RWPE1 (cell line): ENCODE measurements at regions not wholly inside any gene's neighbourhood (a gene's known extent, or its start where the extent isn't known, plus 50 kb on each side); places are given as distances from the start of the nearest gene placed in this dataset.

ENCODE experiments used
- CTCF ChIA-PET: fragments of 350-600 bp; sonication (Branson Sonifier 250); formaldehyde crosslinking; extraction: SDS; loops from one replicate; lab custom pipeline; 2021; lab: Yijun Ruan, JAX
- POLR2A ChIA-PET: fragments of 400-600 bp; formaldehyde crosslinking; extraction: SDS; loops from one replicate; lab custom pipeline; 2020; ENCODE audit warnings: antibody characterized with exemption; ENCODE audit not compliant: low non-redundant PET; lab: Yijun Ruan, JAX
- DNase-seq: peaks from one replicate; pipeline ENCODE4 v3.0.0; 2012; ENCODE audit warnings: low spot score
- H3K27ac ChIP-seq: fragments of 450-650 bp; 2 replicates; pipeline ENCODE4 v1.5.1; 2017
- TF ChIP-seq, protein P1 (sequence below): fragments of 450-650 bp; conservative IDR thresholded peaks from 2 replicates; pipeline ENCODE4 v1.5.1; 2017; ENCODE audit warnings: low read depth, mild to moderate bottlenecking

- no peak for DNase-seq
- no peak overlapping the region for H3K27ac ChIP-seq
- TF ChIP-seq, protein P1, sequence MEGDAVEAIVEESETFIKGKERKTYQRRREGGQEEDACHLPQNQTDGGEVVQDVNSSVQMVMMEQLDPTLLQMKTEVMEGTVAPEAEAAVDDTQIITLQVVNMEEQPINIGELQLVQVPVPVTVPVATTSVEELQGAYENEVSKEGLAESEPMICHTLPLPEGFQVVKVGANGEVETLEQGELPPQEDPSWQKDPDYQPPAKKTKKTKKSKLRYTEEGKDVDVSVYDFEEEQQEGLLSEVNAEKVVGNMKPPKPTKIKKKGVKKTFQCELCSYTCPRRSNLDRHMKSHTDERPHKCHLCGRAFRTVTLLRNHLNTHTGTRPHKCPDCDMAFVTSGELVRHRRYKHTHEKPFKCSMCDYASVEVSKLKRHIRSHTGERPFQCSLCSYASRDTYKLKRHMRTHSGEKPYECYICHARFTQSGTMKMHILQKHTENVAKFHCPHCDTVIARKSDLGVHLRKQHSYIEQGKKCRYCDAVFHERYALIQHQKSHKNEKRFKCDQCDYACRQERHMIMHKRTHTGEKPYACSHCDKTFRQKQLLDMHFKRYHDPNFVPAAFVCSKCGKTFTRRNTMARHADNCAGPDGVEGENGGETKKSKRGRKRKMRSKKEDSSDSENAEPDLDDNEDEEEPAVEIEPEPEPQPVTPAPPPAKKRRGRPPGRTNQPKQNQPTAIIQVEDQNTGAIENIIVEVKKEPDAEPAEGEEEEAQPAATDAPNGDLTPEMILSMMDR = no peak
- CTCF ChIA-PET = no interaction called here
- POLR2A ChIA-PET = no interaction called here
Measured at GRCh38 chr13:84645196-84646012, 763.1 kb upstream of the SLITRK1 start.

DNA sequence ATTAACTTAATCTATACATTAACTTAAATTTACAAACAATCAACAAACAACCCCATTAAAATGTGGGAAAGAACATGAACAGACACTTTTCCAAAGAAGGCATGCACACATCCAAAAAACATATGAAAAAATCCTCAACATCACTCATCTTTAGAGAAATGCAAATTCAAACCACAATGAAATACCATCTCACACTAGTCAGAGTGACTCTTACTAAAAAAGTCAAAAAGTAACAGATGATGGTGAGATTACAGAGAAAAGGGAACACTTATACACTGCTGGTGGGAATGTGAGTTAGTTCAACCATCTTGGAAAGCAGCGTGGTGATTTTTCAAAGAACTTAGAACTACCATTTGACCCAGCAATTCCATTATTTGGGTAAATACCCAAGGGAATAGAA lies 759.2 kb upstream of the SLITRK1 start:
- TF ChIP-seq, protein P1 = no peak
- no peak for DNase-seq
- CTCF ChIA-PET = no interaction called here
- POLR2A ChIA-PET = no interaction called here
- no peak overlapping the region for H3K27ac ChIP-seq

DNA sequence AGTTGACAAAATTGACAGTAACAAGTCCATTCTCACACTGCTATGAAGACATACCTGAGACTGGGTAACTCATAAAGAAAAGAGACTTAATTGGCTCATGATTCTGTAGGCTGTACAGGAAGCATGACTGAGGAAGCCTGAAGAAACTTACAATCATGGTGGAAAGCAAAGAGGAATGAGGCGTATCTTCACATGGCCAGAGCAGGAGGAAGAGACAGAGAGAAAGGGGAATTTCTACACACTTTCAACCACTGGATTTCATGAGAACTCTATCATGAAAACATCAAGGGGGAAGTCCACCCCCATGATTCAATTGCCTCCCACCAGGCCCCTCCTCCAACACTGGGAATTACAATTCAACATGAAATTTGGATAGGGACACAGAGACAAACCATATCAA lies 758.4 kb upstream of the SLITRK1 start:
- CTCF ChIA-PET = no interaction called here
- POLR2A ChIA-PET = no interaction called here
- DNase-seq = no peak
- no peak overlapping the region for H3K27ac ChIP-seq
- TF ChIP-seq, protein P1 = no peak

GRCh38 chr13:84630476-84630875 lies 748.2 kb upstream of the SLITRK1 start:
- DNase-seq = no peak
- TF ChIP-seq, protein P1 = no peak
- H3K27ac ChIP-seq = no peak overlapping the region
- ChIA-PET CTCF (no interaction called here), POLR2A (no interaction called here)

DNA sequence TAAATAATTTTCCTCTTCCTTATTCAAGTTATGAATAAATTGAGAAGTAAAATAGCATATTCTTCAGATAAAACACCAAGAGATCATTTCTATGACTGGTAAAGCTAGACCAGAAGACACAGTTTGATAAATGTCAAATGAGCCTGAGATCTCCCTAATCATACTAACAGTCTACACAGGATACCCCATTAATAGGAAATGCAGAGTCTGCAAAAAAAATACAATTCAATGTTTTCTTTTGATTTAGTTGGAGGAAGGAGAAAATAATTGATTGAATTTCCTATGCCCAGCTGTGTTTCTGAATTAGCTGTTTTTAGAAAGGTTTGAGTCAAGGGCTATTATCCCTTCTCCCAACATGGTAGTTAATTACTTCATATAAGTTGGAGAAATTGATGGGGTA lies 734.6 kb upstream of the SLITRK1 start:
- H3K27ac ChIP-seq = no peak overlapping the region
- no peak for DNase-seq
- TF ChIP-seq, protein P1 = no peak
- ChIA-PET CTCF (no interaction called here), POLR2A (no interaction called here)

- ChIA-PET CTCF (no interaction called here), POLR2A (no interaction called here)
- TF ChIP-seq, protein P1 = no peak
- no peak overlapping the region for H3K27ac ChIP-seq
- DNase-seq = peak; percentile 8
Measured at GRCh38 chr13:84609716-84610115, 727.4 kb upstream of the SLITRK1 start.
